ENCODE measurements at regions not wholly inside any gene's neighbourhood (a gene's known extent, or its start where the extent isn't known, plus 50 kb on each side); places are given as distances from the start of the nearest gene placed in this dataset.

GRCh38 chr5:96326902-96327301 is 106.1 kb downstream of the PCSK1 start:
- no peak for TF ChIP-seq EZH2 (IDR thresholded peaks at IDR 0.05; ENCODE audit: borderline replicate concordance, low read depth, low read length, poor library complexity, severe bottlenecking)
- no peak for TF ChIP-seq CTCF (conservative IDR thresholded peaks at IDR 0.05; ENCODE audit: low read depth, low read length)
